ENCODE measurements at regions not wholly inside any gene's neighbourhood (a gene's known extent, or its start where the extent isn't known, plus 50 kb on each side); places are given as distances from the start of the nearest gene placed in this dataset.
"Not testable (repeated sequence)": the region's sequence is repeated elsewhere in the genome, so short reads cannot be mapped to it uniquely, and the experiment has no call there.

GRCh38 chr5:42979242-42979641 lies 60.9 kb downstream of the ANXA2R start:
- not testable (repeated sequence) for H3K36me3 ChIP-seq; H3K9me3 ChIP-seq; H3K27ac ChIP-seq; H3K27me3 ChIP-seq; H3K4me3 ChIP-seq (ENCODE audit: low read depth in 1 of 2, low read length in 1 of 2); H3K4me1 ChIP-seq (ENCODE audit: control insufficient read depth in 1 of 2, insufficient read depth in 1 of 2, low read depth in 1 of 2, low read length in 1 of 2)

- Histone ChIP-seq H3K27me3 (no peaks in the 10 kb centered on the region), H3K36me3 (no peaks in the 10 kb centered on the region), H3K4me1 (ENCODE audit: control insufficient read depth in 1 of 2, insufficient read depth in 1 of 2, low read depth in 1 of 2, low read length in 1 of 2) (no peaks in the 10 kb centered on the region), H3K4me3 (ENCODE audit: low read depth in 1 of 2, low read length in 1 of 2) (no peak overlapping the region), H3K27ac (no peak overlapping the region), H3K9me3 (no peaks in the 10 kb centered on the region)
- TF ChIP-seq, protein P1, sequence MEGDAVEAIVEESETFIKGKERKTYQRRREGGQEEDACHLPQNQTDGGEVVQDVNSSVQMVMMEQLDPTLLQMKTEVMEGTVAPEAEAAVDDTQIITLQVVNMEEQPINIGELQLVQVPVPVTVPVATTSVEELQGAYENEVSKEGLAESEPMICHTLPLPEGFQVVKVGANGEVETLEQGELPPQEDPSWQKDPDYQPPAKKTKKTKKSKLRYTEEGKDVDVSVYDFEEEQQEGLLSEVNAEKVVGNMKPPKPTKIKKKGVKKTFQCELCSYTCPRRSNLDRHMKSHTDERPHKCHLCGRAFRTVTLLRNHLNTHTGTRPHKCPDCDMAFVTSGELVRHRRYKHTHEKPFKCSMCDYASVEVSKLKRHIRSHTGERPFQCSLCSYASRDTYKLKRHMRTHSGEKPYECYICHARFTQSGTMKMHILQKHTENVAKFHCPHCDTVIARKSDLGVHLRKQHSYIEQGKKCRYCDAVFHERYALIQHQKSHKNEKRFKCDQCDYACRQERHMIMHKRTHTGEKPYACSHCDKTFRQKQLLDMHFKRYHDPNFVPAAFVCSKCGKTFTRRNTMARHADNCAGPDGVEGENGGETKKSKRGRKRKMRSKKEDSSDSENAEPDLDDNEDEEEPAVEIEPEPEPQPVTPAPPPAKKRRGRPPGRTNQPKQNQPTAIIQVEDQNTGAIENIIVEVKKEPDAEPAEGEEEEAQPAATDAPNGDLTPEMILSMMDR (IDR thresholded peaks at IDR 0.05), result no peak
These were observed 65.6 kb downstream of the ANXA2R start for GRCh38 chr5:42974536-42974935.

- Histone ChIP-seq H3K27ac (no peak overlapping the region), H3K4me3 (ENCODE audit: low read depth in 1 of 2, low read length in 1 of 2) (no peak overlapping the region), H3K4me1 (ENCODE audit: control insufficient read depth in 1 of 2, insufficient read depth in 1 of 2, low read depth in 1 of 2, low read length in 1 of 2) (no peaks in the 10 kb centered on the region), H3K36me3 (no peaks in the 10 kb centered on the region), H3K27me3 (no peaks in the 10 kb centered on the region), H3K9me3 (no peaks in the 10 kb centered on the region)
- TF ChIP-seq, protein P1 (IDR thresholded peaks at IDR 0.05), result no peak
These were observed 69.2 kb downstream of the ANXA2R start for GRCh38 chr5:42970636-42971559.

- Histone ChIP-seq H3K27me3 (no peaks in the 10 kb centered on the region), H3K36me3 (no peaks in the 10 kb centered on the region), H3K4me3 (ENCODE audit: low read depth in 1 of 2, low read length in 1 of 2) (no peak overlapping the region), H3K27ac (no peak overlapping the region), H3K9me3 (no peaks in the 10 kb centered on the region), H3K4me1 (ENCODE audit: control insufficient read depth in 1 of 2, insufficient read depth in 1 of 2, low read depth in 1 of 2, low read length in 1 of 2) (no peaks in the 10 kb centered on the region)
- TF ChIP-seq, protein P1 (IDR thresholded peaks at IDR 0.05), result no peak
These were observed 74.2 kb downstream of the ANXA2R start for GRCh38 chr5:42965934-42966333.

DNA sequence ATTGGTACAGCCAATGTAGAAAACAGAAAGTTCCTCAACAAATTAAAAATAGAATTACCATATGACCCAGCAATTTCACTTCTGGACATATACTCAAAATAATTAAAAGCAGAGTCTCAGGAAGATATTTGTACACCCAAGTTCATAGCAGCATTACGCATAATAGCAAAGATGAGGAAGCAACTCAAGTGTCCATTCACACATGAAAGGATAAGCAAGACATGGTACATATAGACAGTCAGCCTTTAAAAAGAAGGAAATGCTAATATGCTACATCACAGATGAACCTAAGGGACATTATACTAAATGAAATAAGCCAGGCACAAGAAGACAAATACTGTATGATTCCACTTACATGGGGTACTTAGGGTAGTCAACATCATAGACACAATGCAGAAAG lies 76.7 kb downstream of the ANXA2R start:
- H3K9me3 ChIP-seq, result no peaks in the 10 kb centered on the region
- H3K27ac ChIP-seq, result no peak overlapping the region
- H3K4me1 ChIP-seq (ENCODE audit: control insufficient read depth in 1 of 2, insufficient read depth in 1 of 2, low read depth in 1 of 2, low read length in 1 of 2), result no peaks in the 10 kb centered on the region
- no peak overlapping the region for H3K4me3 ChIP-seq (ENCODE audit: low read depth in 1 of 2, low read length in 1 of 2)
- TF ChIP-seq, protein P1 (IDR thresholded peaks at IDR 0.05), result no peak
- no peaks in the 10 kb centered on the region for H3K27me3 ChIP-seq
- no peaks in the 10 kb centered on the region for H3K36me3 ChIP-seq

DNA sequence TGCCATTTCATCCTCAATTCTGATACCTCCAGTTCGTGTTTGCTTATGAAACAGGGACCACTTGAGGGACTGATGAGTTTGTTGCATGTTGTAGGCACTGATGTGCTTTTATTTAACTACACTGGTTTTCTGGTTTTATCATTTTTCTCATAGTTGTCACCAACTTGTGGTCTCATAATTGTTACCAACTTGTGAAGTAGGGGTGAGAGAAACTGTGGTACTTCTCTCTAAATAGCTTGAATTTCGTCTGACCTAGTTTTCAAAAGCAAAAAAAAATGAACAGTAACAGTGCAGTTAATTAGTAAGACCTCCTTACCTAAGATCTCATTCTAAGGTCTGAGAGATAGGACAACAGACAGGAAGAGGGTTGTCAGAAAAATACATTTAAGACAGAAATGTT lies 78.0 kb downstream of the ANXA2R start:
- Histone ChIP-seq H3K9me3 (no peaks in the 10 kb centered on the region), H3K4me1 (ENCODE audit: control insufficient read depth in 1 of 2, insufficient read depth in 1 of 2, low read depth in 1 of 2, low read length in 1 of 2) (no peaks in the 10 kb centered on the region), H3K36me3 (no peaks in the 10 kb centered on the region), H3K27ac (no peak overlapping the region), H3K27me3 (no peaks in the 10 kb centered on the region), H3K4me3 (ENCODE audit: low read depth in 1 of 2, low read length in 1 of 2) (no peak overlapping the region)
- TF ChIP-seq, protein P1 (IDR thresholded peaks at IDR 0.05), result no peak
